HepG2 (cell line): ENCODE measurements at regions not wholly inside any gene's neighbourhood (a gene's known extent, or its start where the extent isn't known, plus 50 kb on each side); places are given as distances from the start of the nearest gene placed in this dataset.
"Not testable (repeated sequence)": the region's sequence is repeated elsewhere in the genome, so short reads cannot be mapped to it uniquely, and the experiment has no call there.

Experiments used
- BHLHE40 ChIP-seq: IDR thresholded peaks from 2 replicates; pipeline ENCODE4 v1.6.1; 2011; ENCODE audit warnings: low read length, improper control_type of control experiment
- POLR2A ChIP-seq, 2 experiments: IDR thresholded peaks; 2 replicates each; pipeline ENCODE4 v1.6.1; 2011; ENCODE audit warnings: low read depth in 2 of 2, low read length in 2 of 2, mild to moderate bottlenecking in 1 of 2, moderate library complexity in 1 of 2; ENCODE audit not compliant: insufficient read depth in 1 of 2
- REXO4 ChIP-seq: sonication (generic); formaldehyde crosslinking; IDR thresholded peaks from 2 replicates; pipeline ENCODE4 v1.8.0; 2022; ENCODE audit warnings: missing genetic modification reagents, mild to moderate bottlenecking, borderline replicate concordance
- SRF ChIP-seq: IDR thresholded peaks from 2 replicates; pipeline ENCODE4 v1.6.1; 2011; ENCODE audit warnings: mild to moderate bottlenecking, low read depth, low read length, moderate library complexity
- TF ChIP-seq, protein P1 (sequence below): sonication (generic); formaldehyde crosslinking; IDR thresholded peaks from 2 replicates; pipeline ENCODE4 v1.5.0; 2020; ENCODE audit warnings: mild to moderate bottlenecking, missing genetic modification reagents, moderate library complexity

DNA sequence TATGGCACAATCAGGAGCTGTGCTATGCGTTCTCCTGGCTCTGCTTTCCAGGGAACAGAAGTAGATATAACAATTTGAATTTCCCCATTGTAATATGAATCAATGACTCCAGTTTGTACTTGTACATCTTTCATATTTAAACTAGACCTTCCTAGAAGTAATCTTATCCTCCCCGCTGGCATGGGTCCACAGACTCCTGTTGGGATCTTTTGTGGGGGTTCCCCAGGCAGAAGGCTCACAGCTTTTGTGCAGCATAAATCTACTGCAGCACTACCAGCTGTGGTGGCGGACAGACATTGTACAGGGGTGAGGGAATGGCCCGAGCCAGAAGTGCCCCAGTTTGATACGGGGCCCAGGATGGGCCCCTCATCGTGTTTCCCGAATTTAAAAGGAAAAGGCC lies 1042.1 kb downstream of the STPG2 start:
- TF ChIP-seq POLR2A (IDR thresholded peaks at IDR 0.05; ENCODE audit: insufficient read depth in 1 of 2, low read depth in 2 of 2, low read length in 2 of 2); REXO4 (CRISPR knock-in tag); BHLHE40; SRF: not testable (repeated sequence)
- TF ChIP-seq, protein P1, sequence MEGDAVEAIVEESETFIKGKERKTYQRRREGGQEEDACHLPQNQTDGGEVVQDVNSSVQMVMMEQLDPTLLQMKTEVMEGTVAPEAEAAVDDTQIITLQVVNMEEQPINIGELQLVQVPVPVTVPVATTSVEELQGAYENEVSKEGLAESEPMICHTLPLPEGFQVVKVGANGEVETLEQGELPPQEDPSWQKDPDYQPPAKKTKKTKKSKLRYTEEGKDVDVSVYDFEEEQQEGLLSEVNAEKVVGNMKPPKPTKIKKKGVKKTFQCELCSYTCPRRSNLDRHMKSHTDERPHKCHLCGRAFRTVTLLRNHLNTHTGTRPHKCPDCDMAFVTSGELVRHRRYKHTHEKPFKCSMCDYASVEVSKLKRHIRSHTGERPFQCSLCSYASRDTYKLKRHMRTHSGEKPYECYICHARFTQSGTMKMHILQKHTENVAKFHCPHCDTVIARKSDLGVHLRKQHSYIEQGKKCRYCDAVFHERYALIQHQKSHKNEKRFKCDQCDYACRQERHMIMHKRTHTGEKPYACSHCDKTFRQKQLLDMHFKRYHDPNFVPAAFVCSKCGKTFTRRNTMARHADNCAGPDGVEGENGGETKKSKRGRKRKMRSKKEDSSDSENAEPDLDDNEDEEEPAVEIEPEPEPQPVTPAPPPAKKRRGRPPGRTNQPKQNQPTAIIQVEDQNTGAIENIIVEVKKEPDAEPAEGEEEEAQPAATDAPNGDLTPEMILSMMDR (CRISPR knock-in tag) = not testable (repeated sequence)
